ENCODE measurements at regions not wholly inside any gene's neighbourhood (a gene's known extent, or its start where the extent isn't known, plus 50 kb on each side); places are given as distances from the start of the nearest gene placed in this dataset.

DNA sequence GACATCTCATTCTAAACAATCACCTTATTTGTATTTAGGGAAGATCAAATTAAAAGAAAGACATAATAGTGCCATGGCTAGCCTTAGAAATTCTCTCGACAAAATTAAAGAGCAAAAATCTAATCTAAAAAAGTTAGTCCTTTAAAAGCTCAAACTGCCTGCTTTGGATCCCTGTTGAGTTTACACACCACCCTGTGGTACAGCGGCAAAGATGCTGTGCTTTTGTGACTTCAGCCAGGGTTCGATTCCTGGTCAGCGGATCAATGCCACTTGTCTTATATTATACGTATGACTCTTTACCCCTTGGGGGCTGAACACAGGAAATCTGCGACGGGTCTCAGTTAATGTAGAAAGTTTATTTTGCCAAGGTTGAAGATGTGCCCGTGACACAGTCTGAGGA is 51.3 kb upstream of the VOPP1 start:
- TF ChIP-seq, protein P1, sequence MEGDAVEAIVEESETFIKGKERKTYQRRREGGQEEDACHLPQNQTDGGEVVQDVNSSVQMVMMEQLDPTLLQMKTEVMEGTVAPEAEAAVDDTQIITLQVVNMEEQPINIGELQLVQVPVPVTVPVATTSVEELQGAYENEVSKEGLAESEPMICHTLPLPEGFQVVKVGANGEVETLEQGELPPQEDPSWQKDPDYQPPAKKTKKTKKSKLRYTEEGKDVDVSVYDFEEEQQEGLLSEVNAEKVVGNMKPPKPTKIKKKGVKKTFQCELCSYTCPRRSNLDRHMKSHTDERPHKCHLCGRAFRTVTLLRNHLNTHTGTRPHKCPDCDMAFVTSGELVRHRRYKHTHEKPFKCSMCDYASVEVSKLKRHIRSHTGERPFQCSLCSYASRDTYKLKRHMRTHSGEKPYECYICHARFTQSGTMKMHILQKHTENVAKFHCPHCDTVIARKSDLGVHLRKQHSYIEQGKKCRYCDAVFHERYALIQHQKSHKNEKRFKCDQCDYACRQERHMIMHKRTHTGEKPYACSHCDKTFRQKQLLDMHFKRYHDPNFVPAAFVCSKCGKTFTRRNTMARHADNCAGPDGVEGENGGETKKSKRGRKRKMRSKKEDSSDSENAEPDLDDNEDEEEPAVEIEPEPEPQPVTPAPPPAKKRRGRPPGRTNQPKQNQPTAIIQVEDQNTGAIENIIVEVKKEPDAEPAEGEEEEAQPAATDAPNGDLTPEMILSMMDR (conservative IDR thresholded peaks at IDR 0.05; ENCODE audit: control insufficient read depth, insufficient read depth, low read depth, low read length) = no peak
- no peak overlapping the region for H3K4me3 ChIP-seq (ENCODE audit: control insufficient read depth, low read depth, low read length)
- no peak for DNase-seq (ENCODE audit: low read depth)

DNA sequence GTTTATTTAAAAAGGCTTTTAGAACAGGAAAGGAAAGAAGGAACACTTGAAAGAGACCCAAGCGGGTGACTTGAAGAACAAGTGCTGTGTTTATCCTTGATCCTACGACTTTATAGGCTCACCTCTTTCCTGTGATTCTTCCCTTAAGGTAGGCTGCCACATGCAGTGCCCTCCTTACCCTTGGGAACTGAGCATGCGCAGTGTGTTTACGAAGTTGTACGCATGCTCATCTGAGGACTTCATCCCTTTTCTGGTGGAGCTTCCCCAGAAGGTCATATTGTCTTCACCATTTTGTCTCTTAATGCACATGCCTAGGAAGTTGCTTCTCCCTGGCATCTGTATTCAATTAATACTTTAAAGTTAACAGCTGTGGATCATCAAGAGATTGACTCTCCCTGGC is 49.9 kb upstream of the VOPP1 start:
- no peak for DNase-seq (ENCODE audit: low read depth)
- TF ChIP-seq, protein P1 (conservative IDR thresholded peaks at IDR 0.05; ENCODE audit: control insufficient read depth, insufficient read depth, low read depth, low read length) = no peak
- no peak overlapping the region for H3K4me3 ChIP-seq (ENCODE audit: control insufficient read depth, low read depth, low read length)

Data from fibroblast of mammary gland (primary cell).